OCI-LY3 (cell line): ENCODE measurements at regions not wholly inside any gene's neighbourhood (a gene's known extent, or its start where the extent isn't known, plus 50 kb on each side); places are given as distances from the start of the nearest gene placed in this dataset.

Source experiments
- EZH2phosphoT487 ChIP-seq: fragments of 200-600 bp; shearing (Covaris generic); IDR thresholded peaks from 2 replicates; pipeline ENCODE4 v1.6.1; 2018; ENCODE audit warnings: antibody characterized with exemption, mixed run types, low read depth
- TF ChIP-seq, protein P1 (sequence below): fragments of 200-600, 300-600 bp; sonication (generic); IDR thresholded peaks from 2 replicates; pipeline ENCODE4 v1.5.1; 2014; ENCODE audit warnings: antibody characterized with exemption, low read length, low read depth

DNA sequence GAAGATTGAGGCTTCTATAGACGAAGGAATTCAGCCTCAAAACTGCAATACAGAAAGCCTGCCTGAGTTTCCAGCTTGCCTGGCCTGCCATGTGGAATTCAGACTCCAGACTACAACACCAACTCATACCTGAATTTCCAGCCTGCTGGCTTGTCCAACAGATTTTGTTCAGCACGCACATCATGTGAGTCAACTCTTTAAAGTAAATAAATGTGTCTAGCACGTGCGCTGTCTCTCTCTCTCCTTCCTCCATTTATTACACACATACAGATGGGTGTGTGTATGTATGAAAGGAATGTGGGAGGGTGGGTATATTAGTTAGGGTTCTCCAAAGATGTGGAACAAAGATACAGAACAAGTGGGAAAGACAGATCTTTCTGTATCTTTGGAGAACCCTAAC, 82.4 kb upstream of the TAS2R1 start:
- TF ChIP-seq, protein P1, sequence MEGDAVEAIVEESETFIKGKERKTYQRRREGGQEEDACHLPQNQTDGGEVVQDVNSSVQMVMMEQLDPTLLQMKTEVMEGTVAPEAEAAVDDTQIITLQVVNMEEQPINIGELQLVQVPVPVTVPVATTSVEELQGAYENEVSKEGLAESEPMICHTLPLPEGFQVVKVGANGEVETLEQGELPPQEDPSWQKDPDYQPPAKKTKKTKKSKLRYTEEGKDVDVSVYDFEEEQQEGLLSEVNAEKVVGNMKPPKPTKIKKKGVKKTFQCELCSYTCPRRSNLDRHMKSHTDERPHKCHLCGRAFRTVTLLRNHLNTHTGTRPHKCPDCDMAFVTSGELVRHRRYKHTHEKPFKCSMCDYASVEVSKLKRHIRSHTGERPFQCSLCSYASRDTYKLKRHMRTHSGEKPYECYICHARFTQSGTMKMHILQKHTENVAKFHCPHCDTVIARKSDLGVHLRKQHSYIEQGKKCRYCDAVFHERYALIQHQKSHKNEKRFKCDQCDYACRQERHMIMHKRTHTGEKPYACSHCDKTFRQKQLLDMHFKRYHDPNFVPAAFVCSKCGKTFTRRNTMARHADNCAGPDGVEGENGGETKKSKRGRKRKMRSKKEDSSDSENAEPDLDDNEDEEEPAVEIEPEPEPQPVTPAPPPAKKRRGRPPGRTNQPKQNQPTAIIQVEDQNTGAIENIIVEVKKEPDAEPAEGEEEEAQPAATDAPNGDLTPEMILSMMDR: no peak
- TF ChIP-seq EZH2phosphoT487: no peak
